HG03442 (cell line): ENCODE measurements at regions not wholly inside any gene's neighbourhood (a gene's known extent, or its start where the extent isn't known, plus 50 kb on each side); places are given as distances from the start of the nearest gene placed in this dataset.

Experiments used
- ATAC-seq: cut with Tn5 transposase; IDR thresholded peaks from one replicate; pipeline ENCODE4 v1.9.1; 2021; ENCODE audit warnings: mild to moderate bottlenecking, moderate library complexity; ENCODE audit not compliant: unreplicated experiment

DNA sequence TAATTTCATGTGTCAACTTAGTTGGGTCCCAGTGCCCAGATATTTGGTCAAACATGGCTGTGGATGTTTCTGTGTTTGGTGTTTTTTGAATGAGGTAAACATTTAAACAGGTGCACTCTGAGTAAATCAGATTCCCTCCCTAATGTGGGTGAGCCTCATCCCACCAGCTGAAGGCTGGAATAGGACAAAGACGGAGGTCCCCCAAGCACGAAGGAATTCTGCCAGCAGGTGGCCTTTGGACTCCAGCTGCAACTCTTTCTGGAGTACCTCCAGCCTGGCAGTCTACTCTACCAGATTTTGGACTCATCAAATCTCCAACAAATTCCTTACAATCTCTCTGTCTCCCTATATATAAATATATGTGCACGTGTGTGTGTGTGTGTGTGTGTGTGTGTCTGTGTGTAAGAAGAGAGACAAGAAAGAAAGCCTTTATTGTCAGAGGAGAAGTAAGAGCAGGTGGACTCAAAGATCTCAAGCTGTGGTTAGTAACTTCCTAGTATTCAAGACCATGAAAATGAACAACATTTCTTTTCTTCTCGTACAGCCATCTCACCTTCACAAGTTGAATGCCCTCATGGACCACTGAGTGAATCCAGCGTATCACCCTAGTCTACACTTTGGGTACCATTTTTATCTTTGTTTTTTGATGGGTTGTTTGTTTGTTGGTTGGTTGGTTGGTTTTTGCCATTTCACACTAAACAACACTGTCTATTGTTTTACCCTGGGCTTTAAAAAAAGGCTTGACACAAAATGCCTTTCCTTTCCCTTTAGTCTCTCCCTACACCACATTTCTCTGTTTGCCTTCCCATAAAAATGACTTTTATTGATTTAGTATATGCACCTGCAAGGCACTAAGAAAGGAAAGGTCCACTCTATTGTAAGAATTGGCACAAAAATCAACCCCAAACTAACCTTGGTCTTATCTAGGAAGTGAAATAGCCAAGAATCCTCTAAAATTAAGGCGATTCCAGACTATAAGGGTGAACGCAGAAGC, 118.7 kb downstream of the TENT4A start:
- ATAC-seq: no peak

DNA sequence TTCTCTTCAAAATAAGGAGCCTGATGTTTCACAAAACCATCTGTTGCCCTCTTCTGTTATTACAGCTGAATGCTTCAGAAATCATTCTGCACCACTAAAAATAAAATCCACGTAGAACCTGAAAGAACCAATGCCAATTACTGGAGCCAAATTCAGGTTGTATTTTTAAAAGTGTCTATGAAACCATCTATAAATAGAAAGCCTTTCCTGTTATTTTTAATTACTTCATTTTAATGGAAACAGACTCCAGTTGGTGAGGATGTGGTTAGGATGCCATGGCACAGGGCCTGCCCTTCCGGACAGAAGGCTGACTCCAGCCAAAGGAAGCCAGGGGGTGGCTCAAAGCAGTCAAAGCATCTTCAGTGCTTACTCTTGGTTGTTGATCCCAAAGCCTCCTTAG, 119.8 kb downstream of the TENT4A start:
- no peak for ATAC-seq

DNA sequence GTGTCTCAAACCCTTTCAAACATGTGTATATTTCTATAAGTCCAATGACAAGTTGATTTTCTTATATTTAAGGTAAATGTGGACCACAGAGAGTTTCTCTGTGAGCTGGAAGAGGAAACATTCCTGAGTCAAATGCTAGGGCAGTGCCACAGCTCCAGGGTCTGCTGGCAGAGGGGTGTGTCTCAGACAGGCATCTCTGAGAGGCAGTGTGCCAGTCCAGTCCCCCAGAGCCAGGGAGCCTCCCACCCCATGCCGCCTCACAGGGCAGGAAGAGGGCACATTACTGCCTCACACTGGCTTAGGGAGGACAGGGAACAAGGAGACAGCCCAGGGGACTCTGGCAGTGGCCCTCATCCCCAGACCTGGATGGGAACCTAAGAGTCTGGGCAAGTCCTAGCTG, 120.2 kb downstream of the TENT4A start:
- no peak for ATAC-seq

DNA sequence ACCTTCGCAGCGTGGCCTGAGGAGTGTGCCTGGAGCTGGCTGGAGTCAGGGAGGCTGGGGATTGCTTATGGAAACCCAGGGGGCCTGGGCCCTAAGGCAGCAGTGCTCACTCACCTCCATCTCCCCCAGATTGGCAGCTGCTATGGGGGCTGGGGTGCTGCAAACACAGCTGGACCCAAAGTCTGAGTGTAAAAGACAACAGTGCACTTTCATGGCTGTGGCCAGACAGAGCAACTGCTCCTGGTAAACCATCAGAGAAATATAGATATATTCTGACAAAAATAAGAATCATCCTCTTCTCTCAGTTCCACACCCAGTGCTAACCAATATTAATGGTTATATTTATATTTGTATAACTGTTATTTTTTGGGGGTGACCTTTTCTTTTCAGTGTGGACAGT, 123.9 kb downstream of the TENT4A start:
- no peak for ATAC-seq

DNA sequence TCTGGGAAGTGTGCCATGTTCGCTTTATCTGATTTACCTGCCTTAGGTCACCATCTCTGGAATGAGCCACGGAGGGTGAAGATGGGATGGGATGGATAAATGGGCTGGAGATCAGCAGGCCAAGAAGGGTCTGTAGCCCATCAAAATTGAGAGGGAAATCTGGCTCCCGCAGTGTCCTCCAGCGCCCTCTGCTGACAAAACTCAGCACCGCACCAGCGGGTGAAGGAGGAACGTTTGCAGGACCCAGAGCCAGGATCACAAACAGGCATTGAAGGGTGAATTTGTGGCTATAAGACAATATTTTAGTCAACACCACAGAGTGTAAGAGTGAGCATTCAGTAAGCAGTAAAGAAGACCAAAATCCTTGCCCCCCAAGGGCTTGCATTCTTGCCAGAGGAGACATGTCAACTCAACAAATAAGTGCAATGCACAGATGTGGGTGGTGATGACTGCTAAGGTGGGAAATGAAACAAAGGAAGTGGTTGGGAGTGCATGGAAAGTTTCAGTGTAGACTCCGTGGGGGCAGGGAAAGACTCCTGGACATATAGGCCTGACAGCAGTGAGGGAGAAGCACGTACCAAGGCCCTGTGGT, 124.4 kb downstream of the TENT4A start:
- no peak for ATAC-seq

DNA sequence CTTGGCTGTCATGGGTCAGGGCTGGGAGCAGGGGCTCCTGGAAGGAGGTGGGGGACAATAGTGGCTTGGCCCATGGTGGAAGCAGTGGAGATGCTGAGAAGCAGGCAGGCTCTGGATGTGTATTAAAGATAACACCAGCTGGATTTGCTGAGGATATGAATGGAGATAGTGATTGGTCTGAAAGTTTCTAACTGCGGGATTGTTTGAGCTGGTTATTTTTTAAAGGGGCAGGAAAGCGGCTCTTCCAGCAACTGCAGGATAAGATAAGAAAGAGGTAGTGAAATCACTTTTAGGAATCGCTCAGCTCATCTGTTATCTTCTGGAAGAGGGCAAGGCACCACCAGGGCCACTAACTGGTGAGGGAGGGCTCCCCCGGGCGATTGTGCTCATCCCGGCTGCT, 125.5 kb downstream of the TENT4A start:
- no peak for ATAC-seq

DNA sequence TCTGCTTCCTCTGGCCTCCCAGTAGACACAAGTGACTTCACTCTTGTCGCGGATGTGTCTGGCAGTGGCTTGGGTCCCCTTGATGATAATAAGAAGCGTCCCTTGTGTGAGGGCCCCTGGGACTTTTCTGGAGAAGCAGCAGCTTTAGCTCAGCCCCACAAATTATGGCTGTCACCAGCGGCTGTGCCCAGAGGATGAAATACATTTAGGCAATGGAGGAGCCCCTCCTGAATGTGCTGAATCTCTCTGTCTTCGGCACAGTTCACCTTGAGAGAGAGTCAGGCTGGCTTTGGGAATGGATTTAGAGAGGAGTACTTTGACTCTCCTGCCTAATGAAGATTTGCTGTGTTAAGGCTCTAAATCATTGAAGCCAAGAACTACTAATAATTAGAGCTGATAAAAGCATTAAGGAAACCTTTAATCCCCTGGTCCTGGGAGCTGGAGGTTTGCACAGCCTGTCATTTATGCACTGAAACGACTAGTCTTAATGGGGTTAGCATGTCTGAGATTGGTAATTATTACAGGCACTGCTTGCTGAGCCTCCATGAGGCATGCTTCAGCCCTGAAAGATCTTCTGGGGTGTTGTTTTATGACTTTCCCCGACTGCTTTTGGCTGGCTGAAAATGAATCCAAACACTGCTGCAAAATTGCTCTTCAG, 127.0 kb downstream of the TENT4A start:
- no peak for ATAC-seq

DNA sequence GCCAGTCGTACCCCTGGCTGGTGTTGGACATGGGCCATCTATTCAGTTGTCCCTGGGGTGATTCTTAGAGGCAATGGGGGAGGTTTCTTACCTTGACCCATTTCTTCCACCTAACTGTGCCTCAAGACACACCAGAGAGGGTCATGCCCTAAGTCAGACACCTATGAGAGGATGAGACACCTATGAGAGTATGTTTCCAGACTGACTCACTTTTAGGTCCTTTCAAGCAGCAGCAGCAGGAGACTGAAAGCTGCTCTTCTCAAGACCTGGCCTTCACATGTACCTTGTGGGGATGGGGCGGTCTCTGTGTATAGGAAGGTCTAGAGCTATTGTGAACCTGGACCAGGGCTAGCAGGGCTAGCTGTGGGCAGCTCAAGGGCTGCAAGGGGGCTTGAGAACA, 130.1 kb downstream of the TENT4A start:
- ATAC-seq: no peak

DNA sequence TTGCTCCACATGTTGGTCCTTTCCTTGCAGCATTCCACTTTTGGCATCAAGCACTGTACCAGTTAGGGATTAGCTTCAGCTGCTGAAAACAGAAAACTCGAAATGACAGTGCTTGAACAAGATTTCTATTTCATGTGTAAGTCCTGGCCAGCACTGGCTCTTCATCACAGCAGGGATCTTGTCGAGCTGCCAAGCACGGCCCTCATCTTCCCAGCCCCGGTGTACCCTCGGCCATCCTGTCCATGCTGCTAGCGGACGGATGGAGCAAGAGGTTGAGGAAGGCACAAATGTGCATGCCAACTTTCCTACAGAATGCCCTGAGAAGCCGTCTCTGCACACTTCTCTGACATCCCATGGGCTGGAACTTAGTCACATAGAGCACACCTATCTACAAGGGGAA, 130.6 kb downstream of the TENT4A start:
- no peak for ATAC-seq

DNA sequence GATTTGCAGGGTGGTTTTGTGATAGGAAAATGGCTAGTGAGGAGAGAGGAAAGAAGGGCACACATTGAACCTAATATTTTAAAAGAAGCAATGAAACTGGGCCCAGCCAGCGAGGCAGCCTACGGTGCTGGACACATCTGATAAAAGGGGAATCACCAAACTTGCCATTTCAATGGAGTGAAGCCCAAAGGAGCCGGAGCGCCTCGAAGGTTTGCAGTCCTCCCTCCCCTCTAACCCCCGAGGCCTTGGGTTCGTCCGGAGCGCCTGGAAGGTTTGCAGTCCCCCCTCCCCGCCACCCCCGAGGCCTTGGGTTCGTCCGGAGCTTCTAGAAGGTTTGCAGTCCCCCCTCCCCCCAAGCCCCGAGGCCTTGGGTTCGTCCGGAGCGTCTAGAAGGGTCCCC, 132.6 kb downstream of the TENT4A start:
- no peak for ATAC-seq

DNA sequence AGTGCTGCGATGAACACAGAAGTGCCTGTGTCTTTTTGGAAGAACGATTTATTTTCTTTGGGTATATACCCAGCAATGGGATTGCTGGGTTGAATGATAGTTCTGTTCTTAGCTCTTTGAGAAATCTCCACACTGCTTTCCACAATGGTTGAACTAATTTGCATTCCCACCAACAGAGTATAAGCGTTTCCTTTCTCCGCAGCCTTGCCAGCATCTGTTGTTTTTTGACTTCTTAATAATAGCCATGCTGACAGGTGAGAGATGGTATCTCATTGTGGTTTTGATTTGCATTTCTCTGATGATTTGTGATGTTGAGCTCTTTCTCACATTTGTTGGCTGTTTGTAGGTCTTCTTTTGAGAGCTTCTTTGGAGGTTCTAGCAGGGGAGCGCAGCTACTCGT, 134.6 kb downstream of the TENT4A start:
- ATAC-seq: no peak

DNA sequence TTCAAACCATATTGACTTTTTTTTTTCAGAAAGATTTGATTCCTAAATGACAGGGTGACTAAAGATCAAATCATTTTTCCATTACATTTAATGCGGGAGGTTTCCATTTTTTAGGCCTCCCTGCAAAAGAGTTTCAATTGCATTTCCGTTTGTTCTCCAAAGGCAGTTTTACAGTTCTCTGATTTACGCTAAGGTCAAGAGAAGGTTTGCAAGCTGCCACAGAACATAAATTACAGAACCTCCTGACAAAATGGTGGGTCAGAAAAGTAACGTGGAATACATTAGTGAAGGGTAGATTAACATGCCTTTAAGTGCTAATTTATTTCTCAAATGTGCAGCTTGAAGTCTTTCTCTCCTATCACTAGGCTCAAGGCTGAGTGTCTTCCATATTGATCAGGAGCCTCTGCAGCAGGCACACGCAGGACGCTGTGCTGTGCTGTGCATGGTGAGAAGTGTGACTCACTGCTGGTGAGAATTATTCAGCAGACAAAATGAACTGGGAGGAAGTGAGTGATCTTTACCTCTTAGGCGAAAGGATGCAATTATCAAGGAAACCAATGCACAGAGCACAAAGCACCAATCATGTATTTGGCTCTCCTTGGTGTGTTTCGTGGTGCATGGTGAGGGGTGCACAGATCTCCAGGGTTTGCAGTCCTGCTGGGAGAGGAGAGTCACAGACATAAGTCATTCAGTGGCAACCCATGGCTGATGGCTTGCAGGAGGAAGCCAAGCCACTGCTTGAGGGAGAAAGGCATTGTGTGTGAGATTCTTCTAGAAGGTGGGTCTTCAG, 136.3 kb downstream of the TENT4A start:
- no peak for ATAC-seq

DNA sequence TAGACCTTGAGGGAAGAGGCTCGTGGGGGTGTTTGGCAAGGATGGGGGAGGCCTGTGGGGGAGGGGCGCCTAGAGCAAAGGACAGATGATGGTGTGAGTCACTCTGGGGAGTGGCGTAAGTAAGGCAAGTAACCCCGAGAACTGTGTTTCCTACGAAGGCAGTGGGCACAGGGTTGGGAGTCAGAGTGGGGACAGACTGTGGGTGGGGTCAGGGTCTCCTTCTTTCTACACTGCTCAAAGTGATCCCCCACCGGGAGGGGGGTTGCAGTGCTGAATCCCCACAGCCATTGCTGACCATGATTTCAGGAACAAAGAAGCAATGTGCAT, 136.8 kb downstream of the TENT4A start:
- ATAC-seq: no peak

DNA sequence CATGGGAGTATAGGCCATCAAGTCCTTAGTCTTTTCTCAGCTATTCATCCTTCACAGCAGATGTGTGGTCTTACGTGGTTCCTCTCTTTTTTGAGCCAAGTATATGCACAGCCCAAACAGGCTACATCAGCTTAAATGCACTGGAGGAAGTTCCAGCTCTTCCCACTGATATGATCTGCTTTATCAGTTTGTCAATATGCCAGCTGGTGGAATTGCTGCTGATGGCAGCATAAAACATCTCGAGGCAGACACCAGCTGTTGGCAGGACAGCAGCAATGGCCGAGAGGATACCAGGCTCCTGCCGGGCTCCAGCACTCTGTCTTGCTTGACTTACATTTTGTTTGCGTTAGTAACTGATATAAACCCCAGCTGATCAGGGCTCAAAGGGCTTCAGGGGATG, 143.4 kb downstream of the TENT4A start:
- no peak for ATAC-seq

DNA sequence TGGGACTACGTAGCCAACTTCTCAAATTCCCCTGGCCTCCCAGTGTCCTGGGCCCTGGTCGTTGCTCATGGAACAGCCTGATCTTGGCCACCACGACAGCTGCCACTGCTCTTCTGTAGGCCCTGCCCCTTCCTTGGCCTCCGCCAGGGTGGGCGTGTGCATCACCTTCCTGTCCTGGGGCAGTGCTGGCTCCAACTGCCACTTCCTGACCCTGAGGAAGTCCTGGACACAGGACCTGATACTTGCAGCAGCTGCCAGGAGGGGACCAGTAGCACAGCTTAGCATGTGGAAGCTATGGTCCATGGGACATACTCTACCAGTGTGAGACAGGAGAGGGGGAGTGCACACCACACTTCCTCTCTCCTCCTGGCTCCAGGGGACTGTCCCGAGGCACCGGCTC, 145.2 kb downstream of the TENT4A start:
- ATAC-seq: no peak

DNA sequence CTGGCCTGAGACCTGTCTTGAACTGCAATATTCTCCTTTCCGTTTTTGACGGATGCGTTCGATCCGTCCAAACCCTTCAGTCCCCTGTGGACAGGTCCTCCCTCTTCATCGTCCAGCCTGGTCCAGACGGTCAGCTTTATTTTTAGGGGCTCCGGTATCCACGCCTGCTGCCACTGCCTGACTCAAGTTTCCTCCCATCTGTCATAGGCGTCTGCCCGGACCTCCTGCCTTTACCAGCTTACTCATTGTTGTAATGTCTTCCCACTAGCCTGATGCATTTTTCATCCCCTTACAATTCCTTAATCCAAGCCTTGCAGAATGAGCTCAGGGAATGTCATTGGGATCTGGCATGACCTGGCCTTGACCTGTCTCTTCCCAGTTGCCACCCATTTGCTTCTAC, 145.8 kb downstream of the TENT4A start:
- ATAC-seq: no peak

DNA sequence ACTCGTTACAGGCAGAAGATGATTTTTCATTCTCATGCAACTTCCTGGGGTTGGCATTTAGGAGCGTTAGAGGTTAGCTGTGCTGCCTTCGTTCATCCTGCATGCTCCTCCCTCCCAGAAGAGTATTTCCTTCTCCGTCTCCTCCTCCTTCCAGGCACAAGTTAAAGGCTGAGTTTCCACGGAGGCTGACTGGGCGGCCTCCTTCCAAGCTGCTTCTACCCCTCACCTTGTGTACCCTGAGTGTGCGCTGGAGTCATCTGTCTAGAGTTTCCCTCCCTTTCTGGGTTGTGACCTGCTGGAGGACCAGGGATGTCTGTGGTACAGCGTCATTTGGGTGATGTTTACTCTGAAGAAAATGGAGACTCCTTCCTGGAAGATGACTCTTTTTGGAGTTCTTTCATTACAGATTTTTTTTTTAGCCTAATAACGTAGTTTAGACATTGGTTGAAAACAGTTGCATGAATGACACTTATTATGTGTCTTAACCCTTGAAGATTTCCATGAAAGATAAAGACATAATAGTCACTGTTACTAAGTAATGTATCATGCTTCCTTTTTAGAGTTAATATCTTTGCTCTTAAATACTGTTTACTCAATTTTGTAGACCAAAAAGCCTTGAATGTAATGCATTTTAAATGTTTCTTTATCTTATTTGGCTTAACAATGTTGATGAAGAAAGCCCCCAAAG, 146.9 kb downstream of the TENT4A start:
- ATAC-seq: no peak

DNA sequence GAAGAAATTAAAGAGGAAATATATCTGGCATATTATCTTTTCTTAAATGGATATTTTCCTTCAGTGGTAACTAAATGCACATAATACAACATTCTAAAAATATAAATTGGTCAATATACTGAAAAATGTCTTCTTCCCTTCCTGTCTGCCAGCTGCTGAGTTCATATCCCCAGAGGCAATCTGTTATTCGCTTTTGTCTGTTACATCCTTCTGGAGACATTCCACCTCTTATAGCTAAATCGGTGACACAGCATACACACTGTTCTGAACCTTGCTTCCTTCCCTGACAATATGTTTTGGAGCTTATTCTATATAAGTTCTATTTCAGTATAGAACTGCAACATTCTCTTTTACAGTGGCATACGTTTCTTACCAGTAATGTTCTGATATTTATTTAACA, 147.8 kb downstream of the TENT4A start:
- no peak for ATAC-seq

DNA sequence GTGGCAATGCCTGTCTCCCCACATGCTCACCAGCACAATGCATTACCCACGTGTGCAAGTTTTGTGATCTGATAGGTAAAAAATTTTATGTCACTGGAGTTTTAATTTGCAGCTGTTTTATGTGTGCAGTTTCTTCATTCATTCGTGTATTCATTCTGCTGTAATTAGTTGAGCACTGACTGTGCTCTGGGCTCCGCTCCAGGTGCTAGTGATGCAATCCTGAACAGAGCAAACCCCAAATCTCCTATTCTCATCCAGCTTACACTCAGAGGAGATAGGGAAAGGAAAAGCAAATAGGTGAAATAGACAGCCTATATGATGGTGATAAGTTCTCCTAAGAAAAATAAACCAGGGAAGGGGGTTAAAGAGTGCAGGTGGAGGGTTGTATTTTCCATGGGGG, 148.4 kb downstream of the TENT4A start:
- ATAC-seq: no peak

DNA sequence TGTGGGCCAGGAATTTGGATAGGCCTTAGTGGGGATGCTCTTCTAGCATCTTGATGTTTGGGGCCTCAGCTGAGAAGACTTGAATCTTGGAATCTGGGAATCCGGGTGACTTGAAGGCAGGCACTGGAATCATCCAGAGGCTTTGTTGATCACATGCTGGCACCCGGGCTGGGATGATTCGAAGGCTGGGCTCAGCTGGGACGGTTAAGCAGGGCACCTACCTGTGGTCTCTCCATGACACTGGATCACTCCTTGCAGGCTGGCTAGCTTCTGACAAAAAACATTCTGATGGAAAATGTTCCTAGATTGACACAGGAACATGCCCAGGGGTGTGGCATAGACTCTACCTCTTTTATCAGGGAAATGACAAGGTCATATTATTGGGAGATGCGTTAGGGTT, 149.1 kb downstream of the TENT4A start:
- ATAC-seq: no peak

DNA sequence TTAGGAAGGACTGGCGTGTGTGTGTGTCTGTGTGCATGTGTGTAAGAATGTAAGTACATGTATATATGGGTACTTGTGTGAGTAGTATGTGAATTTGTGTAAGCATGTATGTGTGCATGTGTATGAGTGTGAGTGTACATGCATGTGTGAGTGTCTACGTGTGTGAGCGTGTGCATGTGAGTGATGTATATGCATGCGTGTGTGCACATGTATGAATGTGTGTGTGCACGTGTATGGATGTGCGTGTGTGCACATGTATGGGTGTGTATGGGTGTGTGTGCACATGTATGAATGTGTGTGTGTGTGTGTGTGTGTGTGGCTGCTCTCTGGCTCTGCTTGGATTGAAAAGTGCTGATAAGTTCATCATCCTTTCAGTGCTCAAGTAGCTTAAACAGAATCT, 154.5 kb downstream of the TENT4A start:
- ATAC-seq: no peak
